ENCODE measurements at regions not wholly inside any gene's neighbourhood (a gene's known extent, or its start where the extent isn't known, plus 50 kb on each side); places are given as distances from the start of the nearest gene placed in this dataset.
"Not testable (repeated sequence)": the region's sequence is repeated elsewhere in the genome, so short reads cannot be mapped to it uniquely, and the experiment has no call there.

- TF ChIP-seq, protein P1, sequence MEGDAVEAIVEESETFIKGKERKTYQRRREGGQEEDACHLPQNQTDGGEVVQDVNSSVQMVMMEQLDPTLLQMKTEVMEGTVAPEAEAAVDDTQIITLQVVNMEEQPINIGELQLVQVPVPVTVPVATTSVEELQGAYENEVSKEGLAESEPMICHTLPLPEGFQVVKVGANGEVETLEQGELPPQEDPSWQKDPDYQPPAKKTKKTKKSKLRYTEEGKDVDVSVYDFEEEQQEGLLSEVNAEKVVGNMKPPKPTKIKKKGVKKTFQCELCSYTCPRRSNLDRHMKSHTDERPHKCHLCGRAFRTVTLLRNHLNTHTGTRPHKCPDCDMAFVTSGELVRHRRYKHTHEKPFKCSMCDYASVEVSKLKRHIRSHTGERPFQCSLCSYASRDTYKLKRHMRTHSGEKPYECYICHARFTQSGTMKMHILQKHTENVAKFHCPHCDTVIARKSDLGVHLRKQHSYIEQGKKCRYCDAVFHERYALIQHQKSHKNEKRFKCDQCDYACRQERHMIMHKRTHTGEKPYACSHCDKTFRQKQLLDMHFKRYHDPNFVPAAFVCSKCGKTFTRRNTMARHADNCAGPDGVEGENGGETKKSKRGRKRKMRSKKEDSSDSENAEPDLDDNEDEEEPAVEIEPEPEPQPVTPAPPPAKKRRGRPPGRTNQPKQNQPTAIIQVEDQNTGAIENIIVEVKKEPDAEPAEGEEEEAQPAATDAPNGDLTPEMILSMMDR (IDR thresholded peaks at IDR 0.05; ENCODE audit: low read depth, low read length, missing control alignments): no peak
Observed at GRCh38 chr6:8934318-8934717, 499.0 kb upstream of the SLC35B3 start.

DNA sequence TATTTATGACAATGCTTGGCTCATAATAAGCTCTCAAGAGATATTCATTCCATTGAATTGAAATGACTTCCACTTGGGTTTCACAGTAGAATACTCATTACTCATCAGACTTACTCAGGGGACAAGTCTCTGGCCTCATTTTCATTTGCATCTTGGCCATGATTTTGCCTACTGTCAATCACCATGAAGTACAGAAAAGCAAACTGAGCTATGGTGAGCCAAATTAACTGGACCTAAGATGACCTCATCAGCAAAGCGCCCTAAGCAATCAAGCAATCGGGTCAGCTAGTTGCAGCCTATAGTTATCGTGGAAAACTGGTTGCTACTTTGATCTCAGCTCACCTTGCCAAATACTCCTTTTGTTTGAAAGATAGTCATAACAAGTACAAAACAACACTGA lies 494.7 kb upstream of the SLC35B3 start:
- TF ChIP-seq, protein P1 (IDR thresholded peaks at IDR 0.05; ENCODE audit: low read depth, low read length, missing control alignments): no peak
- no peak for DNase-seq (ENCODE audit: extremely low read depth, low read depth)
- H3K4me3 ChIP-seq (replicated peaks; ENCODE audit: low read depth, low read length): no peak overlapping the region

More at GRCh38 chr6:8934318-8934717, 499.0 kb upstream of the SLC35B3 start:
- no peak overlapping the region for H3K4me3 ChIP-seq (replicated peaks; ENCODE audit: low read depth, low read length)
- DNase-seq (ENCODE audit: extremely low read depth, low read depth): no peak

- DNase-seq (ENCODE audit: extremely low read depth, low read depth); H3K4me3 ChIP-seq (replicated peaks; ENCODE audit: low read depth, low read length): not testable (repeated sequence)
Observed at GRCh38 chr6:8920244-8920643, 484.9 kb upstream of the SLC35B3 start.

GRCh38 chr6:8918196-8918595 lies 482.9 kb upstream of the SLC35B3 start:
- no peak for DNase-seq (ENCODE audit: extremely low read depth, low read depth)
- H3K4me3 ChIP-seq (replicated peaks; ENCODE audit: low read depth, low read length): no peak overlapping the region
- TF ChIP-seq, protein P1 (IDR thresholded peaks at IDR 0.05; ENCODE audit: low read depth, low read length, missing control alignments): no peak

DNA sequence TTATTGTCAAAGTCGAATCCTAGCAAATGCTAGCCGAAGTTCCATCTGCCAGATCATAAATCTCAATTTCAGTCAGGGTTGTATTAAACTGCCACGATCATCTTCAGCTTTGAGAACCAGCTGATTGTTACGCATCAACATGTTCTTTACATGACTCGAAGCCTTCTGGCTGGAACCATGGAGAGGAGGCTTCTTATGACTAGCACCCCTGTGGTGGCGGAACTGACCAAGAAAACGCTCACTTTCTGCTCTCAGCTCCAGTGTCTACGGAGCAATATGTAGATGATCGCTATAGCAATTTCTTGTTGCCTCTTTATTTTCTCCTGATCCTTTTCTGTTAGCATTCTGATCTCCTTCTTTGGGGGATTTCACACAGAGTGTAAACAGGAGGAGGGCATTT lies 479.4 kb upstream of the SLC35B3 start:
- H3K4me3 ChIP-seq (replicated peaks; ENCODE audit: low read depth, low read length): no peak overlapping the region
- DNase-seq (ENCODE audit: extremely low read depth, low read depth): no peak
- TF ChIP-seq, protein P1 (IDR thresholded peaks at IDR 0.05; ENCODE audit: low read depth, low read length, missing control alignments): no peak

DNA sequence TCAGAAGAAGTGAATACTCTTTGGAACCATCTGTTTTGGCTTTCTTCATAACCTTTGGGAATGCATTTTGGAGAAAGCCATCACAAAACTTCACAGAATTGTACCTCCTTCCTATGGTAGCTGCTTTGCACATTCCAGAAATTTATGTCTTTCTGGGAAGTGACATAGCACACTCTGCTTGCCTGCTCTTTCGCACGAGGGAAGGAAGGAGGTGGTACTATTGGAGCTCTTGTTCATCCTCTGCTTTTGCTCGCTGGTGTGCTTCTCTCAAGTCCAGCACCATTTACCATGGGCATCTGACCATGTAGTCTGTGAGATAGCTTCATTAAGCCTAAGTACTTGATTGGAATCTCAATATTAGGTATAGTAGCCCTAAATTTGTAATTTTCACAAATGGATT lies 473.3 kb upstream of the SLC35B3 start:
- TF ChIP-seq, protein P1 (IDR thresholded peaks at IDR 0.05; ENCODE audit: low read depth, low read length, missing control alignments): no peak
- no peak overlapping the region for H3K4me3 ChIP-seq (replicated peaks; ENCODE audit: low read depth, low read length)
- DNase-seq (ENCODE audit: extremely low read depth, low read depth): no peak

DNA sequence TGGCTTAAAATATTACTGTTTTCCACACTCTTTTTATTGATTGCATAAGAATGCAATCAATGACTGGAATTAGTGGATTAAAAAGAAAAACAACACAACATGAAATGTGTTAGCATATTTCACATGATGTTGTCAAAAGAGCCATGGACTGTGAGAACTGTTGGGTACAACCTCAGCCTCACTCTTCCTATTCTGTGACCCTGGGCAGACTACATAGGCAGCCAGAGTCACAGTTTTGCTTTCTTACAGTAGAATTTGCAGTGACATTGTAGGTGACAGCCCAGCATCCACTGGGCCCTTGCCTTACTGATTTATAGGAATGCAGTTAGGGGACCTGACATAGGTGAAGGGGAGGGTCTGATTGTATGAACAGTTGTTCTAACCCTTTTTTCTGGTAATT lies 471.4 kb upstream of the SLC35B3 start:
- TF ChIP-seq, protein P1 (IDR thresholded peaks at IDR 0.05; ENCODE audit: low read depth, low read length, missing control alignments): no peak
- H3K4me3 ChIP-seq (replicated peaks; ENCODE audit: low read depth, low read length): no peak overlapping the region
- no peak for DNase-seq (ENCODE audit: extremely low read depth, low read depth)
